ENCODE measurements at regions not wholly inside any gene's neighbourhood (a gene's known extent, or its start where the extent isn't known, plus 50 kb on each side); places are given as distances from the start of the nearest gene placed in this dataset.
"Not testable (repeated sequence)": the region's sequence is repeated elsewhere in the genome, so short reads cannot be mapped to it uniquely, and the experiment has no call there.

GRCh38 chr7:148495605-148496004 lies 95.0 kb upstream of the C7orf33 start:
- peaks cover 28% of the 10 kb centered on the region for H3K27me3 Mint-ChIP-seq
- no peak overlapping the region for H3K27ac Mint-ChIP-seq
- ATAC-seq (replicated peaks) = no peak
- H3K4me1 Mint-ChIP-seq = no peaks in the 10 kb centered on the region
- H3K9me3 Mint-ChIP-seq = peaks cover 6% of the 10 kb centered on the region
- H3K4me3 Mint-ChIP-seq = no peak overlapping the region
- no peaks in the 10 kb centered on the region for H3K36me3 Mint-ChIP-seq (ENCODE audit: low read depth)

- no peaks in the 10 kb centered on the region for H3K9me3 Mint-ChIP-seq
- no peaks in the 10 kb centered on the region for H3K36me3 Mint-ChIP-seq (ENCODE audit: low read depth)
- peak overlapping the region; percentile 53 for H3K4me3 Mint-ChIP-seq
- ATAC-seq (replicated peaks) = no peak
- peaks cover 12% of the 10 kb centered on the region for H3K4me1 Mint-ChIP-seq
- peak overlapping the region; percentile 25 for H3K27ac Mint-ChIP-seq
- peaks cover 16% of the 10 kb centered on the region for H3K27me3 Mint-ChIP-seq
These were observed 89.6 kb upstream of the C7orf33 start for GRCh38 chr7:148500978-148501377.

- Mint-ChIP-seq H3K4me1 (peaks cover 19% of the 10 kb centered on the region), H3K27ac (peak overlapping the region; percentile 37), H3K9me3 (no peaks in the 10 kb centered on the region), H3K4me3 (no peak overlapping the region), H3K27me3 (peaks cover 16% of the 10 kb centered on the region), H3K36me3 (ENCODE audit: low read depth) (peaks cover 5% of the 10 kb centered on the region)
- no peak for ATAC-seq (replicated peaks)
These were observed 86.6 kb upstream of the C7orf33 start for GRCh38 chr7:148503900-148504487.

- peaks cover 5% of the 10 kb centered on the region for H3K36me3 Mint-ChIP-seq (ENCODE audit: low read depth)
- peaks cover 12% of the 10 kb centered on the region for H3K27me3 Mint-ChIP-seq
- ATAC-seq (replicated peaks) = no peak
- peak overlapping the region; percentile 88 for H3K27ac Mint-ChIP-seq
- H3K4me1 Mint-ChIP-seq = peaks cover 19% of the 10 kb centered on the region
- H3K9me3 Mint-ChIP-seq = no peaks in the 10 kb centered on the region
- H3K4me3 Mint-ChIP-seq = peak overlapping the region; percentile 66
These were observed 84.8 kb upstream of the C7orf33 start for GRCh38 chr7:148505645-148506375.

GRCh38 chr7:148507064-148507573 lies 83.4 kb upstream of the C7orf33 start:
- H3K27ac Mint-ChIP-seq = peak overlapping the region; percentile 88
- H3K9me3 Mint-ChIP-seq; H3K36me3 Mint-ChIP-seq (ENCODE audit: low read depth); H3K27me3 Mint-ChIP-seq: not testable (repeated sequence)
- peak overlapping the region; percentile 66 for H3K4me3 Mint-ChIP-seq
- ATAC-seq (replicated peaks) = peak; percentile 88
- H3K4me1 Mint-ChIP-seq = peaks cover 11% of the 10 kb centered on the region

- Mint-ChIP-seq H3K4me3 (peak overlapping the region; percentile 66), H3K4me1 (peaks cover 11% of the 10 kb centered on the region), H3K36me3 (ENCODE audit: low read depth) (peaks cover 5% of the 10 kb centered on the region), H3K27me3 (peaks cover 5% of the 10 kb centered on the region), H3K27ac (peak overlapping the region; percentile 88), H3K9me3 (no peaks in the 10 kb centered on the region)
- ATAC-seq (replicated peaks) = peak; percentile 83
These were observed 82.8 kb upstream of the C7orf33 start for GRCh38 chr7:148507787-148508186.

GRCh38 chr7:148514236-148514635 lies 76.3 kb upstream of the C7orf33 start:
- H3K4me3 Mint-ChIP-seq = no peak overlapping the region
- ATAC-seq (replicated peaks) = no peak
- H3K27ac Mint-ChIP-seq = no peak overlapping the region
- H3K36me3 Mint-ChIP-seq (ENCODE audit: low read depth) = no peaks in the 10 kb centered on the region
- no peaks in the 10 kb centered on the region for H3K9me3 Mint-ChIP-seq
- peaks cover 14% of the 10 kb centered on the region for H3K27me3 Mint-ChIP-seq
- H3K4me1 Mint-ChIP-seq = no peaks in the 10 kb centered on the region

GRCh38 chr7:148515237-148515636 lies 75.3 kb upstream of the C7orf33 start:
- ATAC-seq (replicated peaks) = peak; percentile 9
- Mint-ChIP-seq H3K36me3 (ENCODE audit: low read depth) (no peaks in the 10 kb centered on the region), H3K4me1 (no peaks in the 10 kb centered on the region), H3K9me3 (no peaks in the 10 kb centered on the region), H3K4me3 (no peak overlapping the region), H3K27me3 (peaks cover 17% of the 10 kb centered on the region), H3K27ac (no peak overlapping the region)

GRCh38 chr7:148515728-148516695 lies 74.6 kb upstream of the C7orf33 start:
- Mint-ChIP-seq H3K4me3 (no peak overlapping the region), H3K36me3 (ENCODE audit: low read depth) (no peaks in the 10 kb centered on the region), H3K27ac (no peak overlapping the region)

GRCh38 chr7:148519386-148519785 lies 71.2 kb upstream of the C7orf33 start:
- not testable (repeated sequence) for H3K36me3 Mint-ChIP-seq (ENCODE audit: low read depth); H3K9me3 Mint-ChIP-seq; H3K27ac Mint-ChIP-seq; H3K4me1 Mint-ChIP-seq; ATAC-seq (replicated peaks); H3K4me3 Mint-ChIP-seq
- peaks cover 35% of the 10 kb centered on the region for H3K27me3 Mint-ChIP-seq

More at GRCh38 chr7:148515728-148516695, 74.6 kb upstream of the C7orf33 start:
- Mint-ChIP-seq H3K27me3 (peaks cover 18% of the 10 kb centered on the region), H3K9me3 (no peaks in the 10 kb centered on the region), H3K4me1 (no peaks in the 10 kb centered on the region)
- no peak for ATAC-seq (replicated peaks)

- H3K36me3 Mint-ChIP-seq (ENCODE audit: low read depth) = no peaks in the 10 kb centered on the region
- H3K4me1 Mint-ChIP-seq = no peaks in the 10 kb centered on the region
- H3K27ac Mint-ChIP-seq = no peak overlapping the region
- ATAC-seq (replicated peaks) = no peak
- H3K27me3 Mint-ChIP-seq = peaks cover 41% of the 10 kb centered on the region
- H3K9me3 Mint-ChIP-seq = no peaks in the 10 kb centered on the region
- H3K4me3 Mint-ChIP-seq = no peak overlapping the region
These were observed 69.3 kb upstream of the C7orf33 start for GRCh38 chr7:148521271-148521670.

GRCh38 chr7:148523550-148523949 lies 67.0 kb upstream of the C7orf33 start:
- Mint-ChIP-seq H3K27me3 (peaks cover 47% of the 10 kb centered on the region), H3K9me3 (no peaks in the 10 kb centered on the region), H3K4me1 (no peaks in the 10 kb centered on the region), H3K4me3 (no peak overlapping the region), H3K27ac (no peak overlapping the region), H3K36me3 (ENCODE audit: low read depth) (no peaks in the 10 kb centered on the region)
- ATAC-seq (replicated peaks) = no peak

GRCh38 chr7:148524479-148525224 lies 65.9 kb upstream of the C7orf33 start:
- no peaks in the 10 kb centered on the region for H3K9me3 Mint-ChIP-seq
- H3K27ac Mint-ChIP-seq = no peak overlapping the region
- ATAC-seq (replicated peaks) = no peak
- H3K4me3 Mint-ChIP-seq = no peak overlapping the region
- no peaks in the 10 kb centered on the region for H3K4me1 Mint-ChIP-seq
- H3K27me3 Mint-ChIP-seq = peaks cover 48% of the 10 kb centered on the region
- H3K36me3 Mint-ChIP-seq (ENCODE audit: low read depth) = no peaks in the 10 kb centered on the region

GRCh38 chr7:148527717-148528168 lies 62.8 kb upstream of the C7orf33 start:
- no peaks in the 10 kb centered on the region for H3K36me3 Mint-ChIP-seq (ENCODE audit: low read depth)
- H3K4me3 Mint-ChIP-seq = no peak overlapping the region
- peaks cover 40% of the 10 kb centered on the region for H3K27me3 Mint-ChIP-seq
- ATAC-seq (replicated peaks) = peak; percentile 100
- H3K9me3 Mint-ChIP-seq = no peaks in the 10 kb centered on the region
- H3K27ac Mint-ChIP-seq = no peak overlapping the region
- no peaks in the 10 kb centered on the region for H3K4me1 Mint-ChIP-seq

Measured in activated T-helper 17 cell treated with anti-CD3 and anti-CD28 coated beads, Interleukin-2, amount 50 U/mL, for 72 hours (primary cell).